ENCODE measurements at regions not wholly inside any gene's neighbourhood (a gene's known extent, or its start where the extent isn't known, plus 50 kb on each side); places are given as distances from the start of the nearest gene placed in this dataset.

GRCh38 chr13:80906860-80907259 is 565.9 kb upstream of the SPRY2 start:
- no peak overlapping the region for H3K27ac ChIP-seq
- H3K4me2 ChIP-seq, result no peak overlapping the region
- WGBS (ENCODE audit: missing lambda C conversion rate), result 29% methylated on average over 2 of the region's 2 CpGs
- DNase-seq (ENCODE audit: low read depth in 1 of 2, low spot score in 1 of 2) (no peak), FAIRE-seq (no peak), ATAC-seq (no peak)
- ChIA-PET CTCF (no interaction called here), POLR2A (no interaction called here)
- TF ChIP-seq FOSL2 (IDR thresholded peaks at IDR 0.05) (no peak), FOSL2 (CRISPR knock-in tag; IDR thresholded peaks at IDR 0.05) (no peak), KDM1A (IDR thresholded peaks at IDR 0.05; ENCODE audit: low read depth) (no peak), TFCP2L1 (CRISPR knock-in tag; IDR thresholded peaks at IDR 0.05) (no peak), MAX (IDR thresholded peaks at IDR 0.05) (no peak), PBX3 (IDR thresholded peaks at IDR 0.05) (no peak), GATA3 (IDR thresholded peaks at IDR 0.05; ENCODE audit: borderline replicate concordance) (no peak), KDM5A (IDR thresholded peaks at IDR 0.05) (no peak), PHF8 (IDR thresholded peaks at IDR 0.05; ENCODE audit: borderline replicate concordance, low read depth) (no peak), ZSCAN20 (CRISPR knock-in tag; IDR thresholded peaks at IDR 0.05) (no peak), HEYL (CRISPR knock-in tag; IDR thresholded peaks at IDR 0.05) (no peak), TP53 (CRISPR knock-in tag; IDR thresholded peaks at IDR 0.05) (no peak), POLR2A (IDR thresholded peaks at IDR 0.05; ENCODE audit: low read length) (no peak), HOXB13 (CRISPR knock-in tag; IDR thresholded peaks at IDR 0.05; ENCODE audit: low read depth) (no peak), HDAC2 (IDR thresholded peaks at IDR 0.05) (no peak), ESRRA (IDR thresholded peaks at IDR 0.05; ENCODE audit: borderline replicate concordance, low read length) (no peak), POLR2AphosphoS2 (conservative IDR thresholded peaks at IDR 0.05; ENCODE audit: low read length) (no peak), RCOR1 (IDR thresholded peaks at IDR 0.05; ENCODE audit: low read depth, low read length) (no peak)
- TF ChIP-seq, protein P1, sequence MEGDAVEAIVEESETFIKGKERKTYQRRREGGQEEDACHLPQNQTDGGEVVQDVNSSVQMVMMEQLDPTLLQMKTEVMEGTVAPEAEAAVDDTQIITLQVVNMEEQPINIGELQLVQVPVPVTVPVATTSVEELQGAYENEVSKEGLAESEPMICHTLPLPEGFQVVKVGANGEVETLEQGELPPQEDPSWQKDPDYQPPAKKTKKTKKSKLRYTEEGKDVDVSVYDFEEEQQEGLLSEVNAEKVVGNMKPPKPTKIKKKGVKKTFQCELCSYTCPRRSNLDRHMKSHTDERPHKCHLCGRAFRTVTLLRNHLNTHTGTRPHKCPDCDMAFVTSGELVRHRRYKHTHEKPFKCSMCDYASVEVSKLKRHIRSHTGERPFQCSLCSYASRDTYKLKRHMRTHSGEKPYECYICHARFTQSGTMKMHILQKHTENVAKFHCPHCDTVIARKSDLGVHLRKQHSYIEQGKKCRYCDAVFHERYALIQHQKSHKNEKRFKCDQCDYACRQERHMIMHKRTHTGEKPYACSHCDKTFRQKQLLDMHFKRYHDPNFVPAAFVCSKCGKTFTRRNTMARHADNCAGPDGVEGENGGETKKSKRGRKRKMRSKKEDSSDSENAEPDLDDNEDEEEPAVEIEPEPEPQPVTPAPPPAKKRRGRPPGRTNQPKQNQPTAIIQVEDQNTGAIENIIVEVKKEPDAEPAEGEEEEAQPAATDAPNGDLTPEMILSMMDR (IDR thresholded peaks at IDR 0.05), result no peak
- TF ChIP-seq, protein P2, sequence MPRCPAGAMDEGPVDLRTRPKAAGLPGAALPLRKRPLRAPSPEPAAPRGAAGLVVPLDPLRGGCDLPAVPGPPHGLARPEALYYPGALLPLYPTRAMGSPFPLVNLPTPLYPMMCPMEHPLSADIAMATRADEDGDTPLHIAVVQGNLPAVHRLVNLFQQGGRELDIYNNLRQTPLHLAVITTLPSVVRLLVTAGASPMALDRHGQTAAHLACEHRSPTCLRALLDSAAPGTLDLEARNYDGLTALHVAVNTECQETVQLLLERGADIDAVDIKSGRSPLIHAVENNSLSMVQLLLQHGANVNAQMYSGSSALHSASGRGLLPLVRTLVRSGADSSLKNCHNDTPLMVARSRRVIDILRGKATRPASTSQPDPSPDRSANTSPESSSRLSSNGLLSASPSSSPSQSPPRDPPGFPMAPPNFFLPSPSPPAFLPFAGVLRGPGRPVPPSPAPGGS (IDR thresholded peaks at IDR 0.05), result no peak
- H3K4me1 ChIP-seq, result no peaks in the 10 kb centered on the region
- no peaks in the 10 kb centered on the region for H3K9me3 ChIP-seq
- H3K4me3 ChIP-seq, result no peak overlapping the region

DNA sequence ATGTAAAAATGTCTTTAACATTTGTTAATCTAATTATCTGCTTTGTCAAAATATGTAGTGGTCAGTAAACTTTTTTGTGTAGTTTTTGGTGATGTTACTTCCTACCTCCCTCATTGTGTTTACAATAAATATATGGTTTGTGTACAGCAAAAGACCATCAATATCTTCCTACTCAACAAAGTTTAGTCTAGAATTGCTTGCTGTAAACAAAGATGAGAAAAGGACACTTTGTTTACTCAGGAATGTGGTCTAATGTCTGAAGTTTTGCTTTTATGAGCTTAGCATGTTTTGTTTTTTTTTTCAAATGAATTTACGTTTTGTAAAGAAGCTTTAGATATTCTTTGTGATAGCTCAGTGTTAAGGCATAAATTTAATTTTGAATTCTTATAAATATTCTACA is 563.5 kb upstream of the SPRY2 start:
- WGBS (ENCODE audit: missing lambda C conversion rate), result 13% methylated on average over 1 of the region's 1 CpG
- no peak for ATAC-seq
- TF ChIP-seq KDM5A (IDR thresholded peaks at IDR 0.05) (no peak), CBX8 (IDR thresholded peaks at IDR 0.05) (no peak), ZSCAN20 (CRISPR knock-in tag; IDR thresholded peaks at IDR 0.05) (no peak), ZC3H11A (IDR thresholded peaks at IDR 0.05) (no peak), POLR2A (IDR thresholded peaks at IDR 0.05; ENCODE audit: low read length) (no peak), CBX2 (IDR thresholded peaks at IDR 0.05; ENCODE audit: borderline replicate concordance, low read depth) (no peak)
- Histone ChIP-seq H3K4me1 (no peaks in the 10 kb centered on the region), H3K4me2 (no peak overlapping the region), H3K9me3 (no peaks in the 10 kb centered on the region), H3K27ac (no peak overlapping the region), H3K4me3 (no peak overlapping the region)
- no peak for FAIRE-seq
- ChIA-PET POLR2A (no interaction called here), CTCF (no interaction called here)
- DNase-seq (ENCODE audit: low read depth in 1 of 2, low spot score in 1 of 2), result no peak

DNA sequence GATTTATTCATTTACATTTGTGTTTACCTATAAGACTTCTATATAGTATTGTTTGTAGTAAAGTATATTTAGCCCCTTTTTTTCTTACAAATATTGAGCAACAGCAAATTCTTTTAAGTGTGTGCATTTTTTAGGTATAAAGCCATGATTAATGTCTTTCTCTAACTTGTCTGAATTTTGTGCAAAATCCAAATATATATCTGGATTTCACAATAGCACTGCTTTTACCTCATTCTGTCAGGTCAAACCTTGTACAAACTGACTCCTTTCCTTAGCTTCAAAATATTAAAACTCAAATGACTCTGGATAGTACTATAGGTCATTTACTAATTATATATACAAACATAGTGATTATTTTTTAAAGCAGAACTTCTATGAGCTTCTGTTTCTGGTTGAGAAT is 563.0 kb upstream of the SPRY2 start:
- Histone ChIP-seq H3K4me1 (no peaks in the 10 kb centered on the region), H3K27ac (no peak overlapping the region), H3K9me3 (no peaks in the 10 kb centered on the region), H3K4me3 (no peak overlapping the region), H3K4me2 (no peak overlapping the region)
- no peak for FAIRE-seq
- TF ChIP-seq, protein P1 (IDR thresholded peaks at IDR 0.05), result no peak
- TF ChIP-seq MAX (IDR thresholded peaks at IDR 0.05) (no peak), CBX2 (IDR thresholded peaks at IDR 0.05; ENCODE audit: borderline replicate concordance, low read depth) (no peak)
- ATAC-seq, result no peak
- POLR2A ChIA-PET, result no interaction called here
- CTCF ChIA-PET, result no interaction called here
- DNase-seq (ENCODE audit: low read depth in 1 of 2, low spot score in 1 of 2), result no peak

Data from A549 (cell line).